SKM-1 treated with dmso at 0.1 percent for 144 hours (cell line): ENCODE measurements at regions not wholly inside any gene's neighbourhood (a gene's known extent, or its start where the extent isn't known, plus 50 kb on each side); places are given as distances from the start of the nearest gene placed in this dataset.

Experiments
- DNase-seq: peaks from one replicate; lab custom pipeline; 2025; ENCODE audit not compliant: unreplicated experiment; lab: John Stamatoyannopoulos, UW

DNA sequence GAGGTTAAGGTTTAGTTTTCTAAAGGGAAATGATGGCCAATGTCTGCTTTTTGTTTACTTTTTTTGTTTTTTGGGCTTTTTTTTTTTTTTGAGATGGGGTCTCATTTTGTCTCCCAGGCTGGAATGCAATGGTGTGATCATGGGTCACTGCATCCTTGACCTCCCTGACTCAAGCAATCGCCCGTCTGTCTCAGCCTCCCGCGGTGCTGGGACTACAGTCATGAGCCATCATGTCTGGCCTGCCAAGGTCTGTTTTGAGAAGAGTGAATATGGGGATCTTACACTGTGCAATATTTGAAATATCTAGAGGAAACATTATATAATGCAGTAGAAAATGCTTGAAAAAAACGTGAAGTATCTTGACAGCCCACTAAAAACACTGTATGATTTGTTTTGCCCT lies 162.5 kb downstream of the GASK1B start:
- DNase-seq: no peak

DNA sequence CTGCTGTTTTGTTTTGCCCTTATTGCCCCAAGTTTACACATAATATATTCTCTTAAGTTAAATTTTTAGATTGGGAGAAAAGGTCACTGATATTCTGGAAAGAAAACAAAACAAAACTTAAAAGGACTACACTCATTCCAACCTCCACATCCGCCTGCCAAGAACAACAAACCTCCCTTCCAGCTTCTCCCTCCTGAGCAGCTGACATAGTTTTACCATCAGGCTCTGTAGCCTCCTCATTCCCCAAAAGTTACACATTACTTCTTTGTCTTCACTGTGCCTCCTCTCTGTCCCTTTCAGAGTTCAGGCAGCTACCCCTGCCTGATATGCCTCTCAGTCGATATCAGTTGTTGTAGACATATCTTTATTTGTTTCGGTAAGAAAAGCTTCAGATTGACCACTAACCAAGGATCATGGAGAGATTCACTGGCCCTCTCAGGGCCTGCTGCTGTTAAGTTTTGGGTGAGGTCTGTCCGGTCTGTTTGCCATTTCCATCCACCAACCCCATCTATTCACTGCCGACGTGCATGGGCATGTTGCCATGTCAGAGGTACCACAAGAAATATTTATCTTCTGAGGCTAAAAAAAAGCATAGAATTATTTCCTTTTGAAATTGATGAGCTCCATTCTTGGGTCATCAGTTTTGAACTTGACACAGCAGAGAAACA lies 164.1 kb downstream of the GASK1B start:
- DNase-seq: no peak

- DNase-seq: no peak
Observed at GRCh38 chr4:158007566-158007965, 165.3 kb downstream of the GASK1B start.

- no peak for DNase-seq
Observed at GRCh38 chr4:158006990-158007389, 165.8 kb downstream of the GASK1B start.

GRCh38 chr4:158005021-158005420 lies 167.8 kb downstream of the GASK1B start:
- DNase-seq: no peak

GRCh38 chr4:158004101-158004500 lies 168.7 kb downstream of the GASK1B start:
- no peak for DNase-seq

DNA sequence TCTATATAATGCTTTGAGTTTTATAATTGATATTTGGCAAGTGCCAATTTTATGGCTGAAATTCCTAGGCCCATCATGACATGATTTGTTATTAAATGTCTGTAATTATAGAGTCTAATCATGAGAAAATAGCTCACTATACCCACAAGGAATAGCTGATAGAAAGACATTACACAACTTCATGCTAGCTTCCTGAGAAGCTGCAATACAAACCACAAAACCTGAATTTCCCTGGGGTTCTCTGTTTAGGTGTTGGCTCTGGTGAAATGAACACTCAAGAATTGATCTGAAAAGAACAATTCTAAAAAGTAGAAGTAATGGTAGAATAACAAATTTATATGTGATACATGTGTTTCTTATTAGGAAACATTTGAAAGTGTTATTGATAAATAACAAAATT lies 169.6 kb downstream of the GASK1B start:
- peak; percentile 14 for DNase-seq

DNA sequence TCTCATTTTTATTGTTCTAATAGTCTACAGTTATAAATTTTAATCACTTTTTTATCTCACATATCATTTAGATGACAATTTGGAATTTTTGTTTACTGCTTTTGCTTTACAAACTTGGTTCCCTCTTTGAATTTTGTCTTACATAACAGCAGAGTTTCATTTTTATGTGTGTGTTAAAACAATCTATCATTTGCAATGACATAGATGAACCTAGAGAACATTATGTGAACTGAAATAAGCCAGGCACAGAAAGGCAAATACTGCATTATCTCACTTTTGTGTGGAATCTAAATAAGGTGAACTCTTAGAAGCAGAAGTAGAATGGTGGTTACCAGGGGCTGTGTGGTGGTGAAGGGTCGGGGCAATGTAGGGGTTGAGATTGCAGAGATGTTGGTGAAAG lies 170.7 kb downstream of the GASK1B start:
- DNase-seq: no peak

- no peak for DNase-seq
Observed at GRCh38 chr4:158001756-158002155, 171.1 kb downstream of the GASK1B start.

DNA sequence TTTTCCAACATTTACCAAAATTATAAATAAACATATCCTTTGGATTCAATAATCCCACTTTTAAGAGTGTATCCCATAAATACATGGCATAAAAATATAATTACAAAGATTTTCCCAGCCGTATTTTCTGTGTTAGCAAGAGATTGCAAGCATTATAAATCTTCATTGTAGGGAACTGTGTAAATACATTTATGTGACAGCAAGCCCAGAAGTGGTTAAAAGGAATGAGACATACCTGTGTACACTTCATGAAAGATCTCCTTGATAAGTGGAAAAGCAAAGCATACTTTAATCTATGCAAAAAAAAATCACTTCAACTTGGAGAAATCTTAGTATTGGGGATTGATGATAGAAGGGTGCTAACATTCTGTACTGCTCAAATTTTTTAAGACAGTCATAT lies 173.1 kb downstream of the GASK1B start:
- DNase-seq: no peak

DNA sequence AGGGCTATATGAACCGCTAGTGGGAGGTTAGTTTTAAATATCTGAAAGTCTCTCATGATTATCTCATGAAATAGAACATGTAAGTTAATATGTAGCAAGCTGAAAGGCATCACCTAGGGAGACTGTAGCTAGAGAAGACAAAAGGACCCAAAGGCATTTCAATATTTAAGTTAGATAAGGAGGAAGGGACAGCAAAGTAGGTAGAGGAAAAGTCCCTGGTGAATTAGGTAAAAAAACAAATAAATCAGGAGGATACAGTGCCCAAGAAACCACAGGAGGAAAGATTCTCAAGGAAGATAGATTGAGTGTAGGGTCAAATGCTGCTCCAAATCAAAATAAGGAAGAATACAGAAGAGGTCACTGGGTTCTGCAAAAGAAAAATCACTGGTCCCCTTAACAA lies 175.5 kb downstream of the GASK1B start:
- no peak for DNase-seq

DNA sequence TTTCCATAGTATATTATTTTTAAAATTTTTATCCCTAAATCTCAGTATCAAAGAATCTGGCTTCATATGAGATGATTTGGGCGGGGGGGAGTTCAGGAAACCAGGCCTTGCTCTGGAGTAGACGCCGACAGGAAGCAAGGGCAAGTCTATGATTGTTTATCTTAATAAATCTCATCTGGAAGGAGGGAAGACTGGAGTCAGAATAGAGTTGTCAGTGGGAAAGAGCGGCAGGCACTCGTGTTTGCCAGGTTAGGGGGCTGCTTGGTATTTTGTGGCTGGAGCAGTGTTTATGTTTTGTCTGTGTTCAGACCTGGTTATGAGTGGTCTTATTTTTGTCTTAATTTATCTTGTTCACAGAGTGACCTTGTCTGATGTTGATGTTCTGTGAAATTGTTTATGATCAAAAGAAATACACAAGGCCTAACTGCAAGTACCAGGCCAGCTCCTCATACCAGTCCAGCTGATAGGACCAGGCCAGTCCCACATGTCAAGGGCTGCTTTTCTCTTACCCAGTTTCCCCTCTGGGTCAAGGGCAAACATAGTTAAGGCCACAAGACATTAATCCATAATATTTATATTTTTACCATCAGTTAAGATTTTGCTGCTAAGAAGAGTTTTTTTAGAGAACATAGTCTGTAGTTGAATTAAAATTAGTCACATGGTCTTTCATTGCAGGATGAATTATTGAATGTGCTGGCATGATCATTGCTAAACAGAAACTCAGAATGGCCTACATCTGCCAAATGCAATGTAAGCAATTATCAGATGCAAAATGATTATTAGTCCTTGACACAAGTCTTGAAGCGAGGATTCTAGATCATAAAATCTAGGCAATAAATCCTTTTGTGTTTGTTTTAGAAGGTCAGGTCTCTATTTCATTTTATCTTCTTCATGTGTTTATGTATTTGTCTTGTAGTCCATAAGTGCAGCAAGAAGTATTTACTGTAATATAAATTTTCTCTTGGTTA lies 176.5 kb downstream of the GASK1B start:
- no peak for DNase-seq

DNA sequence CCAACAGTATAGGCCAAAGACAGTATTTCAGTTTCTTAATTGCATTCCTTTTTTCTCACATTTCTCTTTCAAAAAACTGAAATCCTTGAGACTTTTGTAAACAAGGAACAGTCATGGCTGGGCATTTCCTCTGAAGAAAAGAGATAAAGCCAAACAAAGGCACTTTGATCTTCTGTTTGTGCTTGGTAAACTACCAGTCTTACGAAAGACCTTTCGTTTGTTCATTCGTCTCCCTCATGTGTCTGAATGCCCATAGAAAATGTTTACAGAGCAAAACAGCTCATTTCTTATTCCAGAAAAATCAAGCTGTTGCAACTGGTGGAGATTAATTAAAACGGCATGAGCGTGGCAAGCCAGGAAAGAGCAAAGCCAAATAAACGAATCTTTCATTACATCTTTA lies 178.0 kb downstream of the GASK1B start:
- DNase-seq: no peak

DNA sequence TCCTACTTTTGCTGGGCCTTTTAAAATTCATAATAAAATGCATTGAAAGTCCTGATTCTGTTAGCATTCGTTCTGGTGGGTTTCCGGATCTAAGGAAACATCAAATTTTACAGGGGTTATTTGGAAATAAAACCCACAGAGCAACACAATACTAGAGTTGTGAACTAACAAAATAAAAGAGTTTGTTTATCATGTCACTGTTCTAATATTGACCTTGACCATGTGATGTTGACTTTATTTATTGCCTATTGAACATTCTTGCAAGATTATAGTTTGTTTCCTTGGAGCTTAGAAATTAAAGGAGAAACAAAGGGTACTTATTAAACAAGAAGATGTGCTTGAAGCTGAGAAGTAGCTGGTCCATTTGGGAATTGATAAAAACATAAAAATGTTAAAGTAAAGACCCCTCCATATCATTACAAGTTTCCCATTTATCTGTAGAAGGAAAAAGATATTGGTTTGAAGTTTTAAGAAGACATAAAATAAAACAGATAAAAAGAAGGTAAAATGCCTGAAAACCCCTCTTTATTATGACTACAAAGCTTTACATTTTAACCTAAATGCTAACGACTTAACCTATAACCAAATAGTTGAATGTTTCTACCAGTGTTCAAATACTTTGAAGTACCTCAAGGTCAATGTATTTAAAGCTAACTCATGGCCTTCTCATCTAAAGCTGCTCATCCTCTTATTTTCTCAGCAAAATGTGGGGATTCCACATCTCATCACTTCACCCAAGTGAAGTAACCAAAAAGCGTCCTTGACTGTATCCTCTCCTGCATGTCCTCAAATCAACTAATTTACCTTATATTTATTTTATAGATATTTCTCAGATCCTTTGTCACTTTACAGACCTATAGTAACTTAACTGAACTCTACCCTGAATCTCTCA lies 179.6 kb downstream of the GASK1B start:
- DNase-seq: no peak

DNA sequence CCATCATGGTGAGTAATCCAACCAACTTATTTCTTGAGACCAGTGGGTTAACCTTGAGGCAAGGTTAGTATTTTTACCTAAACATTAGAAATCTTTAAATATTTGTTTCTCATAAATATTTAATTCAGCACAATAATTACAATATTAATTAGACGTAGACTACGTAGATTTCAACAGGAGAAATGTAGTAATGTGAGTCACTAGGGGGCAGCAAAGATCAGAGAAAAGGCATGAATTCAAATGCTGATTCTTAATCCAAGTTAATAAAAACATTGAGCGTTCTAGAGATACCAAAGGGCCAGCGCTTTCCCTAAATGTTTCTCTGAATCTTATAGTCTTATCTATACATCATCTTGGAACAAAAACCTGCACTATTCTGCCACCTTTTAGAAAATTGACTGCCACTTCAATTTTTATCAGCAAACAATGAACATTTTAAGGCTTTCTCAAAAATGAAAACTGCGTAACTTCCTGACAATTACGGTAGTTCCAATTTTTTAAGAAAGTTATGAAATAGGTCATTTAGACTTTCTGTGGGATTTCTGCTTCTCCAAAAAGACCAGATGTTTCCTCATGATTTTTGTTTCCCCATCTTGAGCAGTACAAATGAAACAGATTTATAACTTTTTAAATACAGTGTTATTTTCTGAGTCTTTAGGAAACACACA lies 180.7 kb downstream of the GASK1B start:
- peak; percentile 87 for DNase-seq

DNA sequence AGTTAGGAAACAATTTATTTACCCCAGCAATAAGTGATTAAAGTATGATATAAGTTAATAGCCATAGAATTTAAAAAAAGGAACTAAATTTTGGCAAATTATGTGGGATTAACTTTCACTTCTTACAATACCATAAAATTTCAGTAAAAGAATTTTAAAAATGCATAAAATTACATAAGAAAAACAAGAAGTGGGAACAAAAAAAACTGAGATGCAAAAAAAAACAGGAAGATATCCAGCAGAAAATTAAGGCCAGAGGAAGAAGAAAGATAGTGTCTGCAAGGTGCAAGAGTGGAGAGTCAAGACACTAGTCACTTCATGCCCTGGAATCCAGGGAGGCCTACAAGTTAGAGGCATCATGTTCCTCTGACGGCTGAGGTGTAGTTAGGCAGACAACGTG lies 184.2 kb downstream of the GASK1B start:
- no peak for DNase-seq

- no peak for DNase-seq
Observed at GRCh38 chr4:157984285-157984911, 188.4 kb downstream of the GASK1B start.

DNA sequence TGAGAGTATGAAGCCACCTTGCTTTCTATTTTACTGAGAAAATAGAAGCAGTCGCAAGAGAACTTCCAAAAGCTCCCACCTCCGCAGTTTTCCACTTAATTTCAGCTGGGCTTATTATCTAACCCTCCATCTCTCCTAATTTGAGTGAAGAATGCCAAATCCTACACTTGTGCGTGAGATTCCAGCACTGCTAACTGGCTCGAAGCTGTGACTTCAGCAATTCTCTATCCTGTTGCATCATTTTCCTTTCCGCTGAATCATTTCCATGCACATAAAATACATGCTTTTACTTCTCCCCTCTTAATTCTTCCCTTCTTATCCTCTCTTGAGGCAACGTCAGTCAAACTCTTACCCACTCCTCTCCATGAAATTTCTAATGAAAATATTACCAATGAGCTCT lies 189.5 kb downstream of the GASK1B start:
- DNase-seq: no peak

GRCh38 chr4:157980158-157980557 lies 192.7 kb downstream of the GASK1B start:
- DNase-seq: no peak

GRCh38 chr4:157978680-157979361 lies 194.0 kb downstream of the GASK1B start:
- peak; percentile 55 for DNase-seq
